ENCODE measurements at regions not wholly inside any gene's neighbourhood (a gene's known extent, or its start where the extent isn't known, plus 50 kb on each side); places are given as distances from the start of the nearest gene placed in this dataset.

- no peak for TF ChIP-seq CTCF (IDR thresholded peaks at IDR 0.05; ENCODE audit: low read depth, low read length)
- Histone ChIP-seq H3K4me3 (ENCODE audit: low read depth, low read length) (no peak overlapping the region), H3K9me3 (ENCODE audit: control insufficient read depth, insufficient read depth, low read length) (0 out of 2 replicates have a peak, but pooled peaks cover 4% of the 10 kb centered on the region), H3K27me3 (ENCODE audit: control insufficient read depth, insufficient read depth, low read length) (no peaks in the 10 kb centered on the region), H3K27ac (ENCODE audit: low read depth, low read length) (no peak overlapping the region)
- DNase-seq (ENCODE audit: low read depth, low spot score), result no peak
- ChIA-PET CTCF (no interaction called here), POLR2A (no interaction called here)
Observed at GRCh38 chr11:81424822-81425221, 1308.8 kb downstream of the FAM181B start.

- Histone ChIP-seq H3K4me3 (ENCODE audit: low read depth, low read length) (no peak overlapping the region), H3K27me3 (ENCODE audit: control insufficient read depth, insufficient read depth, low read length) (no peaks in the 10 kb centered on the region), H3K27ac (ENCODE audit: low read depth, low read length) (no peak overlapping the region), H3K9me3 (ENCODE audit: control insufficient read depth, insufficient read depth, low read length) (0 out of 2 replicates have a peak, but pooled peaks cover 4% of the 10 kb centered on the region)
- ChIA-PET POLR2A (no interaction called here), CTCF (no interaction called here)
- no peak for DNase-seq (ENCODE audit: low read depth, low spot score)
- no peak for TF ChIP-seq CTCF (IDR thresholded peaks at IDR 0.05; ENCODE audit: low read depth, low read length)
Observed at GRCh38 chr11:81422402-81422801, 1311.3 kb downstream of the FAM181B start.

GRCh38 chr11:81421251-81421860 is 1312.3 kb downstream of the FAM181B start:
- 0 out of 2 replicates have a peak, but pooled peaks cover 4% of the 10 kb centered on the region for H3K9me3 ChIP-seq (ENCODE audit: control insufficient read depth, insufficient read depth, low read length)
- no peak for DNase-seq (ENCODE audit: low read depth, low spot score)
- no peak overlapping the region for H3K4me3 ChIP-seq (ENCODE audit: low read depth, low read length)
- no peak for TF ChIP-seq CTCF (IDR thresholded peaks at IDR 0.05; ENCODE audit: low read depth, low read length)
- ChIA-PET CTCF (no interaction called here), POLR2A (no interaction called here)
- H3K27me3 ChIP-seq (ENCODE audit: control insufficient read depth, insufficient read depth, low read length), result no peaks in the 10 kb centered on the region
- H3K27ac ChIP-seq (ENCODE audit: low read depth, low read length), result no peak overlapping the region

GRCh38 chr11:81420668-81421250 is 1312.9 kb downstream of the FAM181B start:
- 0 out of 2 replicates have a peak, but pooled peaks cover 4% of the 10 kb centered on the region for H3K9me3 ChIP-seq (ENCODE audit: control insufficient read depth, insufficient read depth, low read length)
- H3K4me3 ChIP-seq (ENCODE audit: low read depth, low read length), result no peak overlapping the region
- DNase-seq (ENCODE audit: low read depth, low spot score), result no peak

More at GRCh38 chr11:81420668-81421250, 1312.9 kb downstream of the FAM181B start:
- ChIA-PET POLR2A (no interaction called here), CTCF (no interaction called here)
- Histone ChIP-seq H3K27me3 (ENCODE audit: control insufficient read depth, insufficient read depth, low read length) (no peaks in the 10 kb centered on the region), H3K27ac (ENCODE audit: low read depth, low read length) (no peak overlapping the region)
- TF ChIP-seq CTCF (IDR thresholded peaks at IDR 0.05; ENCODE audit: low read depth, low read length), result no peak
